Spleen (tissue), 7 donors: ENCODE measurements at regions not wholly inside any gene's neighbourhood (a gene's known extent, or its start where the extent isn't known, plus 50 kb on each side); places are given as distances from the start of the nearest gene placed in this dataset.

Source experiments
- POLR2A ChIP-seq, 3 donors: fragments of 450-650 bp; IDR thresholded peaks; one replicate each; pipeline ENCODE4 v1.5.1; 2017; ENCODE audit warnings: antibody characterized with exemption in 3 of 3, mild to moderate bottlenecking in 1 of 3
- TF ChIP-seq, protein P1 (sequence below), 11 experiments: fragments of 200-600 bp in 7 of 11; fragments of 450-650 bp in 4 of 11; sonication (generic) in 4 of 11; IDR thresholded peaks in 8 of 11; conservative IDR thresholded peaks in 3 of 11; 1 replicate in 7 of 11; 2 replicates in 4 of 11; pipeline versions ENCODE4 v1.4.0 to v1.8.0; 2016 to 2021; ENCODE audit warnings: antibody characterized with exemption in 11 of 11, inconsistent platforms in 4 of 11, mild to moderate bottlenecking in 1 of 11
- donor health status: DM: no; HTN: no; CAD: no; lungs with moderate emphysema.
- donor health status: DM: no; HTN: no; CAD: no.
- donor health status: DM: no; HTN: no; CAD: no.

DNA sequence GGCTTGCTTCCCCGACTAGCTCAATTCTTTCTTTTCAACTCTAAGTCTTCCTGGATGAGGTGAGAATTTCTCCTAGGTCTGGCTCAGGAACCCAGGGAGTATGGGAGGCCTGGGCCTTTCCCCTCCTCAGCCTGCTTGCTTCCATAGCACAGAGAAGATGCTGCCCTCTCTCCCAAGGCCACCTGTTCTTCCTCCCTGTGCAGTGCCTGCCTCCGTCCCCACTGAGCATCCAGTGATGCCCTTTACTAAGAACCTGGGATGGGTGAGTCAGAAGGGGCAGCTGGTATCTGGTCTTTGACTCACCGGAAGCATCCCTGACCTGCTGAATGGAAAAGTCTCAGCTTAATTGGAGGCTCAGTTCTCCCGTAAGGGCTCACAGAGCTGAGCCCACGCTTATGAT, 607.9 kb downstream of the BUD13 start:
- no peak for TF ChIP-seq POLR2A (IDR thresholded peaks at IDR 0.05)
- TF ChIP-seq, protein P1, sequence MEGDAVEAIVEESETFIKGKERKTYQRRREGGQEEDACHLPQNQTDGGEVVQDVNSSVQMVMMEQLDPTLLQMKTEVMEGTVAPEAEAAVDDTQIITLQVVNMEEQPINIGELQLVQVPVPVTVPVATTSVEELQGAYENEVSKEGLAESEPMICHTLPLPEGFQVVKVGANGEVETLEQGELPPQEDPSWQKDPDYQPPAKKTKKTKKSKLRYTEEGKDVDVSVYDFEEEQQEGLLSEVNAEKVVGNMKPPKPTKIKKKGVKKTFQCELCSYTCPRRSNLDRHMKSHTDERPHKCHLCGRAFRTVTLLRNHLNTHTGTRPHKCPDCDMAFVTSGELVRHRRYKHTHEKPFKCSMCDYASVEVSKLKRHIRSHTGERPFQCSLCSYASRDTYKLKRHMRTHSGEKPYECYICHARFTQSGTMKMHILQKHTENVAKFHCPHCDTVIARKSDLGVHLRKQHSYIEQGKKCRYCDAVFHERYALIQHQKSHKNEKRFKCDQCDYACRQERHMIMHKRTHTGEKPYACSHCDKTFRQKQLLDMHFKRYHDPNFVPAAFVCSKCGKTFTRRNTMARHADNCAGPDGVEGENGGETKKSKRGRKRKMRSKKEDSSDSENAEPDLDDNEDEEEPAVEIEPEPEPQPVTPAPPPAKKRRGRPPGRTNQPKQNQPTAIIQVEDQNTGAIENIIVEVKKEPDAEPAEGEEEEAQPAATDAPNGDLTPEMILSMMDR (IDR thresholded peaks at IDR 0.05 in 8 of 11, conservative IDR thresholded peaks at IDR 0.05 in 3 of 11), result no peak
